Activated naive CD4-positive, alpha-beta T cell treated with anti-CD3 and anti-CD28 coated beads, Interleukin-2, amount 50 U/mL, for 72 hours (primary cell): ENCODE measurements at regions not wholly inside any gene's neighbourhood (a gene's known extent, or its start where the extent isn't known, plus 50 kb on each side); places are given as distances from the start of the nearest gene placed in this dataset.

Source experiments
- ATAC-seq, 2 donors: fragments of 150-1000 bp; cut with Tn5 transposase; 2 replicates each; pipeline ENCODE4 v1.10.0; 2021; ENCODE audit warnings: mild to moderate bottlenecking in 2 of 2, moderate library complexity in 2 of 2
- DNase-seq, 2 donors: peaks; one replicate each; pipeline ENCODE4 v3.0.0; 2021 to 2022; ENCODE audit warnings: low spot score in 2 of 2
- H3K27ac Mint-ChIP-seq, 2 donors: one replicate each; pipeline ENCODE4 v1.8.0; 2022; ENCODE audit warnings: mild to moderate bottlenecking in 2 of 2, mixed read lengths in 2 of 2
- H3K36me3 Mint-ChIP-seq, 2 donors: one replicate each; pipeline ENCODE4 v1.8.0; 2022; ENCODE audit warnings: mixed read lengths in 2 of 2
- H3K9me3 Mint-ChIP-seq, 2 donors: one replicate each; pipeline ENCODE4 v1.8.0; 2022; ENCODE audit warnings: mixed read lengths in 2 of 2

- ATAC-seq (no peak), DNase-seq (no peak)
- no peaks in the 10 kb centered on the region for H3K36me3 Mint-ChIP-seq
- no peak overlapping the region for H3K27ac Mint-ChIP-seq
- H3K9me3 Mint-ChIP-seq = peaks cover 0 to 7% of the 10 kb centered on the region in 2 donors
These were observed 1709.2 kb upstream of the PCDH20 start for GRCh38 chr13:63124863-63125262.

GRCh38 chr13:63120883-63121282 is 1705.2 kb upstream of the PCDH20 start:
- Mint-ChIP-seq H3K27ac (no peak overlapping the region), H3K9me3 (peaks cover 0 to 4% of the 10 kb centered on the region in 2 donors), H3K36me3 (no peaks in the 10 kb centered on the region)
- ATAC-seq (no peak), DNase-seq (no peak)

GRCh38 chr13:63117710-63118109 is 1702.1 kb upstream of the PCDH20 start:
- DNase-seq (no peak), ATAC-seq (no peak)
- Mint-ChIP-seq H3K36me3 (no peaks in the 10 kb centered on the region), H3K9me3 (peaks cover 8 to 9% of the 10 kb centered on the region in 2 donors), H3K27ac (no peak overlapping the region)

- Mint-ChIP-seq H3K36me3 (no peaks in the 10 kb centered on the region), H3K27ac (no peak overlapping the region), H3K9me3 (peaks cover 8 to 12% of the 10 kb centered on the region in 2 donors)
- DNase-seq (no peak), ATAC-seq (no peak)
These were observed 1697.2 kb upstream of the PCDH20 start for GRCh38 chr13:63112799-63113395.

GRCh38 chr13:63110466-63110865 is 1694.8 kb upstream of the PCDH20 start:
- no peak for ATAC-seq

GRCh38 chr13:63107179-63107943 is 1691.7 kb upstream of the PCDH20 start:
- Mint-ChIP-seq H3K9me3 (peaks cover 3 to 8% of the 10 kb centered on the region in 2 donors), H3K27ac (no peak overlapping the region), H3K36me3 (no peaks in the 10 kb centered on the region)
- no peak for DNase-seq
- ATAC-seq = no peak

More at GRCh38 chr13:63110466-63110865, 1694.8 kb upstream of the PCDH20 start:
- H3K9me3 Mint-ChIP-seq = peaks cover 11 to 12% of the 10 kb centered on the region in 2 donors
- no peak for DNase-seq
- no peaks in the 10 kb centered on the region for H3K36me3 Mint-ChIP-seq
- H3K27ac Mint-ChIP-seq = no peak overlapping the region

- Mint-ChIP-seq H3K27ac (no peak overlapping the region), H3K36me3 (no peaks in the 10 kb centered on the region), H3K9me3 (peaks cover 9 to 12% of the 10 kb centered on the region in 2 donors)
- no peak for ATAC-seq
- no peak for DNase-seq
These were observed 1679.1 kb upstream of the PCDH20 start for GRCh38 chr13:63094717-63095116.

- H3K36me3 Mint-ChIP-seq = no peaks in the 10 kb centered on the region
- ATAC-seq (no peak), DNase-seq (no peak)
- H3K9me3 Mint-ChIP-seq = peaks cover 7 to 9% of the 10 kb centered on the region in 2 donors
- no peak overlapping the region for H3K27ac Mint-ChIP-seq
These were observed 1678.3 kb upstream of the PCDH20 start for GRCh38 chr13:63093907-63094469.

- peaks cover 0 to 6% of the 10 kb centered on the region in 2 donors for H3K36me3 Mint-ChIP-seq
These were observed 1676.8 kb upstream of the PCDH20 start for GRCh38 chr13:63092456-63092855.

GRCh38 chr13:63090524-63090923 is 1674.9 kb upstream of the PCDH20 start:
- Mint-ChIP-seq H3K27ac (no peak overlapping the region), H3K36me3 (peaks cover 0 to 6% of the 10 kb centered on the region in 2 donors), H3K9me3 (peaks cover 8 to 11% of the 10 kb centered on the region in 2 donors)
- DNase-seq (no peak), ATAC-seq (no peak)

More at GRCh38 chr13:63092456-63092855, 1676.8 kb upstream of the PCDH20 start:
- Mint-ChIP-seq H3K9me3 (peaks cover 15 to 17% of the 10 kb centered on the region in 2 donors), H3K27ac (no peak overlapping the region)
- no peak for DNase-seq
- ATAC-seq = no peak

- no peak overlapping the region for H3K27ac Mint-ChIP-seq
- peaks cover 8 to 12% of the 10 kb centered on the region in 2 donors for H3K9me3 Mint-ChIP-seq
- ATAC-seq (no peak), DNase-seq (no peak)
- peaks cover 0 to 6% of the 10 kb centered on the region in 2 donors for H3K36me3 Mint-ChIP-seq
These were observed 1672.6 kb upstream of the PCDH20 start for GRCh38 chr13:63088226-63088625.

- no peak for DNase-seq
- no peak for ATAC-seq
- H3K9me3 Mint-ChIP-seq = peaks cover 11 to 15% of the 10 kb centered on the region in 2 donors
- H3K27ac Mint-ChIP-seq = no peak overlapping the region
- H3K36me3 Mint-ChIP-seq = peaks cover 0 to 10% of the 10 kb centered on the region in 2 donors
These were observed 1670.6 kb upstream of the PCDH20 start for GRCh38 chr13:63086286-63086685.

GRCh38 chr13:63085851-63086250 is 1670.2 kb upstream of the PCDH20 start:
- Mint-ChIP-seq H3K9me3 (peaks cover 14 to 17% of the 10 kb centered on the region in 2 donors), H3K27ac (no peak overlapping the region), H3K36me3 (peaks cover 0 to 12% of the 10 kb centered on the region in 2 donors)
- no peak for DNase-seq
- ATAC-seq = no peak

GRCh38 chr13:63081400-63082014 is 1665.9 kb upstream of the PCDH20 start:
- Mint-ChIP-seq H3K9me3 (peaks cover 12 to 14% of the 10 kb centered on the region in 2 donors), H3K27ac (no peak overlapping the region), H3K36me3 (peaks cover 0 to 6% of the 10 kb centered on the region in 2 donors)
- ATAC-seq = no peak
- no peak for DNase-seq

GRCh38 chr13:63075126-63075525 is 1659.5 kb upstream of the PCDH20 start:
- no peaks in the 10 kb centered on the region for H3K36me3 Mint-ChIP-seq
- H3K9me3 Mint-ChIP-seq = peaks cover 9 to 12% of the 10 kb centered on the region in 2 donors
- no peak for ATAC-seq
- no peak overlapping the region for H3K27ac Mint-ChIP-seq
- DNase-seq = no peak

- peaks cover 0 to 4% of the 10 kb centered on the region in 2 donors for H3K36me3 Mint-ChIP-seq
- no peak for ATAC-seq
- no peak overlapping the region for H3K27ac Mint-ChIP-seq
- DNase-seq = no peak
- H3K9me3 Mint-ChIP-seq = peaks cover 10 to 14% of the 10 kb centered on the region in 2 donors
These were observed 1634.6 kb upstream of the PCDH20 start for GRCh38 chr13:63050287-63050686.

- DNase-seq (no peak), ATAC-seq (no peak)
- Mint-ChIP-seq H3K36me3 (peaks cover 0 to 4% of the 10 kb centered on the region in 2 donors), H3K9me3 (peaks cover 10 to 15% of the 10 kb centered on the region in 2 donors), H3K27ac (no peak overlapping the region)
These were observed 1633.0 kb upstream of the PCDH20 start for GRCh38 chr13:63048653-63049052.
